Coronary artery (tissue), 2 donors: ENCODE measurements at regions not wholly inside any gene's neighbourhood (a gene's known extent, or its start where the extent isn't known, plus 50 kb on each side); places are given as distances from the start of the nearest gene placed in this dataset.

ENCODE experiments used
- DNase-seq: peaks from one replicate; pipeline ENCODE4 v3.0.0-alpha.2; 2017; ENCODE audit warnings: low spot score
- H3K27ac ChIP-seq, 2 donors: fragments of 200-600 bp; sonication (generic); one replicate each; pipeline ENCODE4 v1.5.1; 2016 to 2019
- H3K4me3 ChIP-seq: fragments of 200-600 bp; sonication (generic); 2 replicates; pipeline ENCODE4 v1.5.1; 2016; ENCODE audit warnings: mild to moderate bottlenecking, moderate library complexity
- CTCF ChIP-seq: fragments of 200-600 bp; sonication (generic); IDR thresholded peaks from one replicate; pipeline ENCODE4 v1.5.1; 2019; ENCODE audit warnings: antibody characterized with exemption

- peak overlapping the region; percentile 61 to 78 for H3K27ac ChIP-seq
Observed at GRCh38 chr3:156605686-156606605, 51.0 kb upstream of the SSR3 start.

GRCh38 chr3:156604642-156605144 lies 49.8 kb upstream of the SSR3 start:
- DNase-seq = no peak
- no peak overlapping the region for H3K4me3 ChIP-seq

More at GRCh38 chr3:156605686-156606605, 51.0 kb upstream of the SSR3 start:
- TF ChIP-seq CTCF = no peak
- no peak for DNase-seq
- peak overlapping the region; percentile 70 for H3K4me3 ChIP-seq

More at GRCh38 chr3:156604642-156605144, 49.8 kb upstream of the SSR3 start:
- H3K27ac ChIP-seq = no peak overlapping the region
- TF ChIP-seq CTCF = no peak
